ENCODE measurements at regions not wholly inside any gene's neighbourhood (a gene's known extent, or its start where the extent isn't known, plus 50 kb on each side); places are given as distances from the start of the nearest gene placed in this dataset.

GRCh38 chr13:39226359-39226758 is 188.1 kb downstream of the NHLRC3 start:
- H3K27ac ChIP-seq: no peak overlapping the region
- no peak for DNase-seq (ENCODE audit: low read depth, low spot score)

GRCh38 chr13:39232401-39232980 is 194.2 kb downstream of the NHLRC3 start:
- no peak for DNase-seq (ENCODE audit: low read depth, low spot score)
- no peak overlapping the region for H3K27ac ChIP-seq

GRCh38 chr13:39232999-39233398 is 194.7 kb downstream of the NHLRC3 start:
- DNase-seq (ENCODE audit: low read depth, low spot score): no peak
- H3K27ac ChIP-seq: no peak overlapping the region

- DNase-seq (ENCODE audit: low read depth, low spot score): no peak
- H3K27ac ChIP-seq: no peak overlapping the region
Observed at GRCh38 chr13:39233519-39233918, 195.3 kb downstream of the NHLRC3 start.

GRCh38 chr13:39244561-39245230 is 206.4 kb downstream of the NHLRC3 start:
- no peak overlapping the region for H3K27ac ChIP-seq
- no peak for DNase-seq (ENCODE audit: low read depth, low spot score)

GRCh38 chr13:39245688-39246087 is 207.4 kb downstream of the NHLRC3 start:
- DNase-seq (ENCODE audit: low read depth, low spot score): peak; percentile 22

GRCh38 chr13:39249982-39250381 is 211.7 kb downstream of the NHLRC3 start:
- no peak for DNase-seq (ENCODE audit: low read depth, low spot score)
- no peak overlapping the region for H3K27ac ChIP-seq

More at GRCh38 chr13:39245688-39246087, 207.4 kb downstream of the NHLRC3 start:
- no peak overlapping the region for H3K27ac ChIP-seq

GRCh38 chr13:39250440-39250839 is 212.2 kb downstream of the NHLRC3 start:
- H3K27ac ChIP-seq: no peak overlapping the region
- no peak for DNase-seq (ENCODE audit: low read depth, low spot score)

- no peak overlapping the region for H3K27ac ChIP-seq
- DNase-seq (ENCODE audit: low read depth, low spot score): no peak
Observed at GRCh38 chr13:39251340-39251739, 213.1 kb downstream of the NHLRC3 start.

- DNase-seq (ENCODE audit: low read depth, low spot score): no peak
- H3K27ac ChIP-seq: no peak overlapping the region
Observed at GRCh38 chr13:39253774-39254173, 215.5 kb downstream of the NHLRC3 start.

- DNase-seq (ENCODE audit: low read depth, low spot score): no peak
Observed at GRCh38 chr13:39254601-39255000, 216.3 kb downstream of the NHLRC3 start.

GRCh38 chr13:39257642-39258041 is 219.4 kb downstream of the NHLRC3 start:
- DNase-seq (ENCODE audit: low read depth, low spot score): no peak
- H3K27ac ChIP-seq: no peak overlapping the region

More at GRCh38 chr13:39254601-39255000, 216.3 kb downstream of the NHLRC3 start:
- H3K27ac ChIP-seq: no peak overlapping the region

- H3K27ac ChIP-seq: no peak overlapping the region
- no peak for DNase-seq (ENCODE audit: low read depth, low spot score)
Observed at GRCh38 chr13:39259371-39260140, 221.3 kb downstream of the NHLRC3 start.

- no peak for DNase-seq (ENCODE audit: low read depth, low spot score)
- no peak overlapping the region for H3K27ac ChIP-seq
Observed at GRCh38 chr13:39263033-39263432, 224.8 kb downstream of the NHLRC3 start.

- no peak for DNase-seq (ENCODE audit: low read depth, low spot score)
- H3K27ac ChIP-seq: no peak overlapping the region
Observed at GRCh38 chr13:39263531-39263930, 225.3 kb downstream of the NHLRC3 start.

- DNase-seq (ENCODE audit: low read depth, low spot score): no peak
- no peak overlapping the region for H3K27ac ChIP-seq
Observed at GRCh38 chr13:39266426-39266825, 228.2 kb downstream of the NHLRC3 start.

- no peak for DNase-seq (ENCODE audit: low read depth, low spot score)
- no peak overlapping the region for H3K27ac ChIP-seq
Observed at GRCh38 chr13:39268398-39268797, 230.1 kb downstream of the NHLRC3 start.

GRCh38 chr13:39269004-39269403 is 230.7 kb downstream of the NHLRC3 start:
- H3K27ac ChIP-seq: no peak overlapping the region
- DNase-seq (ENCODE audit: low read depth, low spot score): no peak

GRCh38 chr13:39269411-39269810 is 231.2 kb downstream of the NHLRC3 start:
- DNase-seq (ENCODE audit: low read depth, low spot score): no peak
- no peak overlapping the region for H3K27ac ChIP-seq

GRCh38 chr13:39272994-39273393 is 234.7 kb downstream of the NHLRC3 start:
- H3K27ac ChIP-seq: no peak overlapping the region
- DNase-seq (ENCODE audit: low read depth, low spot score): no peak

Measured in epithelial cell of prostate (primary cell).